ENCODE measurements at regions not wholly inside any gene's neighbourhood (a gene's known extent, or its start where the extent isn't known, plus 50 kb on each side); places are given as distances from the start of the nearest gene placed in this dataset.

DNA sequence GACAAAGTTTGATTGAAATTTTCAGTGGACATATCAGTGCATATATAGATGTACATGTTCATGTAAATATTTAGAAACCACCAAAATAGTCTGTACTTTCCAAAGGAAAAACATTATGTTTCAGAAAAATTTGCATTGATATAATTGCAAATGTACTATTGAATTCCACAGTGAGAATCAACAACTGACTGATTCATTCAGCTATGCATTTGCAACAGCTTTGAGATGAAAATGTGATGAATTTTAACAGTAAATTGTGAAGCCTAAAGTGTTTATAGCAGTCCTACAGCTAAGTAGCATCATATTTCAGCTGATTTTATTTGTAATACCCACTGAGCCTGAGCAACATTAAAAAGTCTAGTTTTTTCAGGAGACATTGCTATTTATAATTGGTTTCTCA, 1647.4 kb upstream of the DDX18 start:
- Histone ChIP-seq H3K36me3 (ENCODE audit: control insufficient read depth in 4 of 4, insufficient read depth in 3 of 4, low read depth in 1 of 4, low read length in 3 of 4) (no peaks in the 10 kb centered on the region), H3K4me3 (ENCODE audit: low read depth in 1 of 3, low read length in 3 of 3) (no peak overlapping the region), H3K9me3 (ENCODE audit: control insufficient read depth in 4 of 4, low read length in 3 of 4) (peaks cover 0 to 8% (median 2%) of the 10 kb centered on the region in 4 donors), H3K27me3 (ENCODE audit: control insufficient read depth in 4 of 4, insufficient read depth in 4 of 4, low read length in 3 of 4) (peaks cover 0 to 2% (median 0%) of the 10 kb centered on the region in 4 donors), H3K27ac (ENCODE audit: low read depth in 1 of 2, low read length in 2 of 2) (no peak overlapping the region), H3K4me1 (ENCODE audit: control insufficient read depth in 4 of 4, insufficient read depth in 4 of 4, low read length in 3 of 4) (no peaks in the 10 kb centered on the region), H3K9ac (ENCODE audit: low read depth in 1 of 2, low read length in 2 of 2) (no peak overlapping the region)
- DNase-seq (ENCODE audit: low spot score): no peak
- TF ChIP-seq, protein P1, sequence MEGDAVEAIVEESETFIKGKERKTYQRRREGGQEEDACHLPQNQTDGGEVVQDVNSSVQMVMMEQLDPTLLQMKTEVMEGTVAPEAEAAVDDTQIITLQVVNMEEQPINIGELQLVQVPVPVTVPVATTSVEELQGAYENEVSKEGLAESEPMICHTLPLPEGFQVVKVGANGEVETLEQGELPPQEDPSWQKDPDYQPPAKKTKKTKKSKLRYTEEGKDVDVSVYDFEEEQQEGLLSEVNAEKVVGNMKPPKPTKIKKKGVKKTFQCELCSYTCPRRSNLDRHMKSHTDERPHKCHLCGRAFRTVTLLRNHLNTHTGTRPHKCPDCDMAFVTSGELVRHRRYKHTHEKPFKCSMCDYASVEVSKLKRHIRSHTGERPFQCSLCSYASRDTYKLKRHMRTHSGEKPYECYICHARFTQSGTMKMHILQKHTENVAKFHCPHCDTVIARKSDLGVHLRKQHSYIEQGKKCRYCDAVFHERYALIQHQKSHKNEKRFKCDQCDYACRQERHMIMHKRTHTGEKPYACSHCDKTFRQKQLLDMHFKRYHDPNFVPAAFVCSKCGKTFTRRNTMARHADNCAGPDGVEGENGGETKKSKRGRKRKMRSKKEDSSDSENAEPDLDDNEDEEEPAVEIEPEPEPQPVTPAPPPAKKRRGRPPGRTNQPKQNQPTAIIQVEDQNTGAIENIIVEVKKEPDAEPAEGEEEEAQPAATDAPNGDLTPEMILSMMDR (IDR thresholded peaks at IDR 0.05; ENCODE audit: low read depth, low read length, missing input control): no peak
- TF ChIP-seq TAF1 (conservative IDR thresholded peaks at IDR 0.05) (no peak), HNF4G (IDR thresholded peaks at IDR 0.05) (no peak), GABPA (IDR thresholded peaks at IDR 0.05 in 1 of 2, conservative IDR thresholded peaks at IDR 0.05 in 1 of 2) (no peak)
- TF ChIP-seq, protein P2, sequence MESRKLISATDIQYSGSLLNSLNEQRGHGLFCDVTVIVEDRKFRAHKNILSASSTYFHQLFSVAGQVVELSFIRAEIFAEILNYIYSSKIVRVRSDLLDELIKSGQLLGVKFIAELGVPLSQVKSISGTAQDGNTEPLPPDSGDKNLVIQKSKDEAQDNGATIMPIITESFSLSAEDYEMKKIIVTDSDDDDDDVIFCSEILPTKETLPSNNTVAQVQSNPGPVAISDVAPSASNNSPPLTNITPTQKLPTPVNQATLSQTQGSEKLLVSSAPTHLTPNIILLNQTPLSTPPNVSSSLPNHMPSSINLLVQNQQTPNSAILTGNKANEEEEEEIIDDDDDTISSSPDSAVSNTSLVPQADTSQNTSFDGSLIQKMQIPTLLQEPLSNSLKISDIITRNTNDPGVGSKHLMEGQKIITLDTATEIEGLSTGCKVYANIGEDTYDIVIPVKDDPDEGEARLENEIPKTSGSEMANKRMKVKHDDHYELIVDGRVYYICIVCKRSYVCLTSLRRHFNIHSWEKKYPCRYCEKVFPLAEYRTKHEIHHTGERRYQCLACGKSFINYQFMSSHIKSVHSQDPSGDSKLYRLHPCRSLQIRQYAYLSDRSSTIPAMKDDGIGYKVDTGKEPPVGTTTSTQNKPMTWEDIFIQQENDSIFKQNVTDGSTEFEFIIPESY (IDR thresholded peaks at IDR 0.05): no peak

DNA sequence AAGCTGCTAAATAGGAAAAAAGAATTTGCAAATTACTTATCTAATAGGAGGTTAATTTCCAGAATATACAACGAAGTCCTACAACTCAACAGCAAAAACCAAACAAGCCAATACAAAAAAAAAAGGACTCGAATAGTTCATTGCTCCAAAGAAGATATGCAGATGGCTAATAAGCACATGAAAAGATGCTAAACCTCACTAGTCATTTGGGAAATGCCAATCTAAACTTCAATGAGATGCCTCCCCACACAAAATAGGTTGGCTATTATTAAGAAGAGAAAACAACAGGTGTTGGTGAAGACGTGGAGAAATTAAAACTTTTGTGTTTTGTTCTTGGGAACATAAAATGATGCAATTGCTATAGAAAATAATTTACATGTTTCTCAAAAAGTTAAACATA, 1634.4 kb upstream of the DDX18 start:
- 43% methylated on average over 3 of the region's 3 CpGs for WGBS
- no peak for DNase-seq (ENCODE audit: low spot score)
- H3K9ac ChIP-seq (ENCODE audit: low read depth in 1 of 2, low read length in 2 of 2): no peak overlapping the region
- H3K27me3 ChIP-seq (ENCODE audit: control insufficient read depth in 4 of 4, insufficient read depth in 4 of 4, low read length in 3 of 4): no peaks in the 10 kb centered on the region
- no peak overlapping the region for H3K27ac ChIP-seq (ENCODE audit: low read depth in 1 of 2, low read length in 2 of 2)
- TF ChIP-seq, protein P3, sequence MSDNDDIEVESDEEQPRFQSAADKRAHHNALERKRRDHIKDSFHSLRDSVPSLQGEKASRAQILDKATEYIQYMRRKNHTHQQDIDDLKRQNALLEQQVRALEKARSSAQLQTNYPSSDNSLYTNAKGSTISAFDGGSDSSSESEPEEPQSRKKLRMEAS (IDR thresholded peaks at IDR 0.05): no peak
- TF ChIP-seq, protein P4, sequence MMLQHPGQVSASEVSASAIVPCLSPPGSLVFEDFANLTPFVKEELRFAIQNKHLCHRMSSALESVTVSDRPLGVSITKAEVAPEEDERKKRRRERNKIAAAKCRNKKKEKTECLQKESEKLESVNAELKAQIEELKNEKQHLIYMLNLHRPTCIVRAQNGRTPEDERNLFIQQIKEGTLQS (IDR thresholded peaks at IDR 0.05): no peak
- TF ChIP-seq HNF4G (IDR thresholded peaks at IDR 0.05): no peak
- TF ChIP-seq, protein P2 (IDR thresholded peaks at IDR 0.05): no peak
- no peak for TF ChIP-seq TAF1 (conservative IDR thresholded peaks at IDR 0.05)
- no peak for TF ChIP-seq GABPA (IDR thresholded peaks at IDR 0.05 in 1 of 2, conservative IDR thresholded peaks at IDR 0.05 in 1 of 2)
- TF ChIP-seq FOXA1 (IDR thresholded peaks at IDR 0.05): no peak
- no peak for TF ChIP-seq RXRA (IDR thresholded peaks at IDR 0.05)
- TF ChIP-seq YY1 (IDR thresholded peaks at IDR 0.05): no peak
- no peak for TF ChIP-seq FOXA2 (IDR thresholded peaks at IDR 0.05)
- no peak for TF ChIP-seq NR2F2 (IDR thresholded peaks at IDR 0.05)
- no peak for TF ChIP-seq RAD21 (IDR thresholded peaks at IDR 0.05)
- no peak for TF ChIP-seq SP1 (IDR thresholded peaks at IDR 0.05)
- TF ChIP-seq, protein P1 (IDR thresholded peaks at IDR 0.05; ENCODE audit: low read depth, low read length, missing input control): no peak
- TF ChIP-seq JUND (IDR thresholded peaks at IDR 0.05): no peak
- TF ChIP-seq, protein P5, sequence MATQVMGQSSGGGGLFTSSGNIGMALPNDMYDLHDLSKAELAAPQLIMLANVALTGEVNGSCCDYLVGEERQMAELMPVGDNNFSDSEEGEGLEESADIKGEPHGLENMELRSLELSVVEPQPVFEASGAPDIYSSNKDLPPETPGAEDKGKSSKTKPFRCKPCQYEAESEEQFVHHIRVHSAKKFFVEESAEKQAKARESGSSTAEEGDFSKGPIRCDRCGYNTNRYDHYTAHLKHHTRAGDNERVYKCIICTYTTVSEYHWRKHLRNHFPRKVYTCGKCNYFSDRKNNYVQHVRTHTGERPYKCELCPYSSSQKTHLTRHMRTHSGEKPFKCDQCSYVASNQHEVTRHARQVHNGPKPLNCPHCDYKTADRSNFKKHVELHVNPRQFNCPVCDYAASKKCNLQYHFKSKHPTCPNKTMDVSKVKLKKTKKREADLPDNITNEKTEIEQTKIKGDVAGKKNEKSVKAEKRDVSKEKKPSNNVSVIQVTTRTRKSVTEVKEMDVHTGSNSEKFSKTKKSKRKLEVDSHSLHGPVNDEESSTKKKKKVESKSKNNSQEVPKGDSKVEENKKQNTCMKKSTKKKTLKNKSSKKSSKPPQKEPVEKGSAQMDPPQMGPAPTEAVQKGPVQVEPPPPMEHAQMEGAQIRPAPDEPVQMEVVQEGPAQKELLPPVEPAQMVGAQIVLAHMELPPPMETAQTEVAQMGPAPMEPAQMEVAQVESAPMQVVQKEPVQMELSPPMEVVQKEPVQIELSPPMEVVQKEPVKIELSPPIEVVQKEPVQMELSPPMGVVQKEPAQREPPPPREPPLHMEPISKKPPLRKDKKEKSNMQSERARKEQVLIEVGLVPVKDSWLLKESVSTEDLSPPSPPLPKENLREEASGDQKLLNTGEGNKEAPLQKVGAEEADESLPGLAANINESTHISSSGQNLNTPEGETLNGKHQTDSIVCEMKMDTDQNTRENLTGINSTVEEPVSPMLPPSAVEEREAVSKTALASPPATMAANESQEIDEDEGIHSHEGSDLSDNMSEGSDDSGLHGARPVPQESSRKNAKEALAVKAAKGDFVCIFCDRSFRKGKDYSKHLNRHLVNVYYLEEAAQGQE (IDR thresholded peaks at IDR 0.05): no peak
- TF ChIP-seq HNF4A (conservative IDR thresholded peaks at IDR 0.05): no peak
- TF ChIP-seq EGR1 (IDR thresholded peaks at IDR 0.05; ENCODE audit: low read depth in 2 of 2): no peak
- H3K4me1 ChIP-seq (ENCODE audit: control insufficient read depth in 4 of 4, insufficient read depth in 4 of 4, low read length in 3 of 4): no peaks in the 10 kb centered on the region
- no peak overlapping the region for H3K4me3 ChIP-seq (ENCODE audit: low read depth in 1 of 3, low read length in 3 of 3)
- no peaks in the 10 kb centered on the region for H3K9me3 ChIP-seq (ENCODE audit: control insufficient read depth in 4 of 4, low read length in 3 of 4)
- H3K36me3 ChIP-seq (ENCODE audit: control insufficient read depth in 4 of 4, insufficient read depth in 3 of 4, low read depth in 1 of 4, low read length in 3 of 4): no peaks in the 10 kb centered on the region
